Esophagus (tissue), 2 donors: ENCODE measurements at regions not wholly inside any gene's neighbourhood (a gene's known extent, or its start where the extent isn't known, plus 50 kb on each side); places are given as distances from the start of the nearest gene placed in this dataset.

Source experiments
- H3K27ac ChIP-seq, 2 donors: one replicate each; pipeline ENCODE4 v1.5.1; 2013; ENCODE audit warnings: low read depth in 2 of 2, mild to moderate bottlenecking in 2 of 2, inconsistent platforms in 1 of 2, low read length in 1 of 2, moderate library complexity in 1 of 2
- H3K27me3 ChIP-seq, 2 donors: one replicate each; pipeline ENCODE4 v1.6.1; 2013; ENCODE audit warnings: low read length in 2 of 2, control low read depth in 1 of 2, mild to moderate bottlenecking in 1 of 2; ENCODE audit not compliant: insufficient read depth in 2 of 2, control insufficient read depth in 1 of 2
- H3K36me3 ChIP-seq, 2 donors: one replicate each; pipeline ENCODE4 v1.6.1; 2013; ENCODE audit warnings: low read length in 1 of 2; ENCODE audit not compliant: control insufficient read depth in 2 of 2, insufficient read depth in 2 of 2
- H3K4me1 ChIP-seq, 2 donors: one replicate each; pipeline ENCODE4 v1.6.1; 2013; ENCODE audit warnings: low read length in 1 of 2; ENCODE audit not compliant: control insufficient read depth in 2 of 2, insufficient read depth in 2 of 2
- H3K4me3 ChIP-seq, 2 donors: one replicate each; pipeline ENCODE4 v1.5.1; 2013; ENCODE audit warnings: low read length in 2 of 2, mild to moderate bottlenecking in 2 of 2, low read depth in 1 of 2, moderate library complexity in 1 of 2
- H3K9me3 ChIP-seq, 2 donors: one replicate each; pipeline ENCODE4 v1.6.1; 2013; ENCODE audit warnings: mild to moderate bottlenecking in 2 of 2, low read depth in 1 of 2, low read length in 1 of 2, moderate library complexity in 1 of 2; ENCODE audit not compliant: control insufficient read depth in 2 of 2, insufficient read depth in 1 of 2
- WGBS, 2 donors: extraction: QIAGEN DNeasy Blood & Tissue Kit; methylation state at CpG; one replicate each; pipeline ENCODE4 v1.1.7; 2013; 5-methylcytosine and 5-hydroxymethylcytosine counted together
- donor health status: healthy with polysubstance abuse.
- donor health status: Bipolar disorder and iron deficiency.

GRCh38 chr9:79000230-79001002 is 571.3 kb upstream of the TLE4 start:
- WGBS, 2 donors, result 77 to 81% methylated on average over 4 of the region's 4 CpGs
- no peak overlapping the region for H3K4me3 ChIP-seq

GRCh38 chr9:79001012-79001411 is 570.8 kb upstream of the TLE4 start:
- WGBS, 2 donors, result 69 to 76% methylated on average over 2 of the region's 2 CpGs
- Histone ChIP-seq H3K4me1 (no peaks in the 10 kb centered on the region), H3K4me3 (no peak overlapping the region), H3K9me3 (no peaks in the 10 kb centered on the region), H3K27ac (no peak overlapping the region), H3K27me3 (no peaks in the 10 kb centered on the region), H3K36me3 (no peaks in the 10 kb centered on the region)

More at GRCh38 chr9:79000230-79001002, 571.3 kb upstream of the TLE4 start:
- Histone ChIP-seq H3K27ac (no peak overlapping the region), H3K27me3 (no peaks in the 10 kb centered on the region), H3K4me1 (no peaks in the 10 kb centered on the region), H3K9me3 (no peaks in the 10 kb centered on the region), H3K36me3 (no peaks in the 10 kb centered on the region)

GRCh38 chr9:79003514-79003913 is 568.3 kb upstream of the TLE4 start:
- H3K36me3 ChIP-seq, result no peaks in the 10 kb centered on the region
- 92 to 93% methylated on average over 2 of the region's 2 CpGs for WGBS, 2 donors
- no peaks in the 10 kb centered on the region for H3K27me3 ChIP-seq
- no peak overlapping the region for H3K27ac ChIP-seq
- H3K4me3 ChIP-seq, result no peak overlapping the region
- no peaks in the 10 kb centered on the region for H3K9me3 ChIP-seq
- H3K4me1 ChIP-seq, result no peaks in the 10 kb centered on the region

GRCh38 chr9:79004032-79004431 is 567.7 kb upstream of the TLE4 start:
- H3K27ac ChIP-seq, result no peak overlapping the region
- no peaks in the 10 kb centered on the region for H3K36me3 ChIP-seq
- H3K27me3 ChIP-seq, result no peaks in the 10 kb centered on the region
- H3K9me3 ChIP-seq, result no peaks in the 10 kb centered on the region
- no peaks in the 10 kb centered on the region for H3K4me1 ChIP-seq
- no peak overlapping the region for H3K4me3 ChIP-seq
- WGBS, 2 donors, result 96% methylated on average over 4 of the region's 4 CpGs

GRCh38 chr9:79006546-79006945 is 565.2 kb upstream of the TLE4 start:
- Histone ChIP-seq H3K27ac (no peak overlapping the region), H3K4me3 (no peak overlapping the region), H3K4me1 (no peaks in the 10 kb centered on the region), H3K9me3 (no peaks in the 10 kb centered on the region), H3K36me3 (no peaks in the 10 kb centered on the region), H3K27me3 (no peaks in the 10 kb centered on the region)
- 83 to 85% methylated on average over 4 of the region's 4 CpGs for WGBS, 2 donors

GRCh38 chr9:79007701-79008483 is 563.9 kb upstream of the TLE4 start:
- Histone ChIP-seq H3K27ac (no peak overlapping the region), H3K9me3 (no peaks in the 10 kb centered on the region)
- 87% methylated on average over 8 of the region's 8 CpGs for WGBS, 2 donors

GRCh38 chr9:79008916-79009315 is 562.8 kb upstream of the TLE4 start:
- no peak overlapping the region for H3K27ac ChIP-seq
- H3K27me3 ChIP-seq, result no peaks in the 10 kb centered on the region
- H3K9me3 ChIP-seq, result no peaks in the 10 kb centered on the region
- no peak overlapping the region for H3K4me3 ChIP-seq
- H3K4me1 ChIP-seq, result no peaks in the 10 kb centered on the region
- WGBS, 2 donors, result 61 to 67% methylated on average over 3 of the region's 3 CpGs
- no peaks in the 10 kb centered on the region for H3K36me3 ChIP-seq

More at GRCh38 chr9:79007701-79008483, 563.9 kb upstream of the TLE4 start:
- Histone ChIP-seq H3K27me3 (no peaks in the 10 kb centered on the region), H3K4me1 (no peaks in the 10 kb centered on the region), H3K36me3 (no peaks in the 10 kb centered on the region), H3K4me3 (no peak overlapping the region)

GRCh38 chr9:79011461-79011860 is 560.3 kb upstream of the TLE4 start:
- WGBS, 2 donors, result 87 to 88% methylated on average over 3 of the region's 3 CpGs

GRCh38 chr9:79012561-79012960 is 559.2 kb upstream of the TLE4 start:
- Histone ChIP-seq H3K4me3 (no peak overlapping the region), H3K9me3 (no peaks in the 10 kb centered on the region), H3K36me3 (no peaks in the 10 kb centered on the region), H3K27ac (no peak overlapping the region), H3K27me3 (no peaks in the 10 kb centered on the region), H3K4me1 (no peaks in the 10 kb centered on the region)

More at GRCh38 chr9:79011461-79011860, 560.3 kb upstream of the TLE4 start:
- H3K4me3 ChIP-seq, result no peak overlapping the region
- no peaks in the 10 kb centered on the region for H3K9me3 ChIP-seq
- no peaks in the 10 kb centered on the region for H3K36me3 ChIP-seq
- no peaks in the 10 kb centered on the region for H3K27me3 ChIP-seq
- no peaks in the 10 kb centered on the region for H3K4me1 ChIP-seq
- no peak overlapping the region for H3K27ac ChIP-seq
